ENCODE measurements at regions not wholly inside any gene's neighbourhood (a gene's known extent, or its start where the extent isn't known, plus 50 kb on each side); places are given as distances from the start of the nearest gene placed in this dataset.

DNA sequence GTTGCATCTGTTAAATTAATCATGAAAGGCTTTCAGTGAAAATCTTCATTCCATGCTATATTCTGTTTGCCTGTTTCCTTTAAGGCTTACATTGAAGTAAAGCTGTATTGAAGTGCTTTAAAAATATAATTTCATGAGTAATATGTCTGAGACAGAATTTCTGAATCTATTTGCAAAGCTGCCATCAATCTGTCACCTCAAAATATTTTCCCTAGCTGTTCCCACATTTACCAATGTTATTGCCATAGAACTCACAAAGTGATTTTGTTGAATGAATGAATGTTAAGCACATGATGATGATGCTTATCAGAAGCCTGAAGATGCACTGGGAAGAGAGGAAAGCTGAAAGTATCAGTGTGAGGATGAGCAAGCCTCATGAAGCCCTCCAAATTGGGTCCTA lies 115.8 kb downstream of the NHLRC3 start:
- no peaks in the 10 kb centered on the region for H3K36me3 ChIP-seq (ENCODE audit: low read depth)
- ATAC-seq (ENCODE audit: low read depth) (no peak), DNase-seq (ENCODE audit: low spot score) (no peak)
- H3K4me1 ChIP-seq (ENCODE audit: insufficient read depth, poor library complexity, severe bottlenecking): no peaks in the 10 kb centered on the region
- no peak for TF ChIP-seq CTCF (IDR thresholded peaks at IDR 0.05; ENCODE audit: poor library complexity, severe bottlenecking)
- H3K9me3 ChIP-seq (ENCODE audit: severe bottlenecking): no peaks in the 10 kb centered on the region
- no peak overlapping the region for H3K27ac ChIP-seq (ENCODE audit: poor library complexity, severe bottlenecking)
- H3K27me3 ChIP-seq (ENCODE audit: insufficient read depth, poor library complexity, severe bottlenecking): peaks cover 23% of the 10 kb centered on the region
- no peak overlapping the region for H3K4me3 ChIP-seq (ENCODE audit: severe bottlenecking)

GRCh38 chr13:39159393-39159792 lies 121.1 kb downstream of the NHLRC3 start:
- DNase-seq (ENCODE audit: low spot score): no peak
- TF ChIP-seq CTCF (IDR thresholded peaks at IDR 0.05; ENCODE audit: poor library complexity, severe bottlenecking): no peak

GRCh38 chr13:39159846-39160370 lies 121.7 kb downstream of the NHLRC3 start:
- H3K4me3 ChIP-seq (ENCODE audit: severe bottlenecking): no peak overlapping the region
- no peaks in the 10 kb centered on the region for H3K4me1 ChIP-seq (ENCODE audit: insufficient read depth, poor library complexity, severe bottlenecking)
- no peaks in the 10 kb centered on the region for H3K36me3 ChIP-seq (ENCODE audit: low read depth)
- H3K9me3 ChIP-seq (ENCODE audit: severe bottlenecking): no peaks in the 10 kb centered on the region
- TF ChIP-seq CTCF (IDR thresholded peaks at IDR 0.05; ENCODE audit: poor library complexity, severe bottlenecking): no peak
- no peak for DNase-seq (ENCODE audit: low spot score)
- no peak for ATAC-seq (ENCODE audit: low read depth)
- H3K27me3 ChIP-seq (ENCODE audit: insufficient read depth, poor library complexity, severe bottlenecking): peaks cover 33% of the 10 kb centered on the region
- no peak overlapping the region for H3K27ac ChIP-seq (ENCODE audit: poor library complexity, severe bottlenecking)

More at GRCh38 chr13:39159393-39159792, 121.1 kb downstream of the NHLRC3 start:
- H3K27ac ChIP-seq (ENCODE audit: poor library complexity, severe bottlenecking): no peak overlapping the region
- no peak overlapping the region for H3K4me3 ChIP-seq (ENCODE audit: severe bottlenecking)
- no peaks in the 10 kb centered on the region for H3K36me3 ChIP-seq (ENCODE audit: low read depth)
- H3K4me1 ChIP-seq (ENCODE audit: insufficient read depth, poor library complexity, severe bottlenecking): no peaks in the 10 kb centered on the region
- H3K9me3 ChIP-seq (ENCODE audit: severe bottlenecking): no peaks in the 10 kb centered on the region
- no peak for ATAC-seq (ENCODE audit: low read depth)
- peaks cover 33% of the 10 kb centered on the region for H3K27me3 ChIP-seq (ENCODE audit: insufficient read depth, poor library complexity, severe bottlenecking)

GRCh38 chr13:39167018-39167417 lies 128.8 kb downstream of the NHLRC3 start:
- TF ChIP-seq CTCF (IDR thresholded peaks at IDR 0.05; ENCODE audit: poor library complexity, severe bottlenecking): no peak
- H3K27me3 ChIP-seq (ENCODE audit: insufficient read depth, poor library complexity, severe bottlenecking): no peaks in the 10 kb centered on the region
- no peak overlapping the region for H3K27ac ChIP-seq (ENCODE audit: poor library complexity, severe bottlenecking)
- H3K4me3 ChIP-seq (ENCODE audit: severe bottlenecking): no peak overlapping the region
- H3K4me1 ChIP-seq (ENCODE audit: insufficient read depth, poor library complexity, severe bottlenecking): no peaks in the 10 kb centered on the region
- H3K36me3 ChIP-seq (ENCODE audit: low read depth): no peaks in the 10 kb centered on the region
- H3K9me3 ChIP-seq (ENCODE audit: severe bottlenecking): no peaks in the 10 kb centered on the region
- ATAC-seq (ENCODE audit: low read depth) (no peak), DNase-seq (ENCODE audit: low spot score) (no peak)

GRCh38 chr13:39170711-39171110 lies 132.5 kb downstream of the NHLRC3 start:
- ATAC-seq (ENCODE audit: low read depth) (no peak), DNase-seq (ENCODE audit: low spot score) (no peak)
- H3K4me3 ChIP-seq (ENCODE audit: severe bottlenecking): no peak overlapping the region

More at GRCh38 chr13:39170711-39171110, 132.5 kb downstream of the NHLRC3 start:
- TF ChIP-seq CTCF (IDR thresholded peaks at IDR 0.05; ENCODE audit: poor library complexity, severe bottlenecking): no peak
- no peaks in the 10 kb centered on the region for H3K4me1 ChIP-seq (ENCODE audit: insufficient read depth, poor library complexity, severe bottlenecking)
- no peaks in the 10 kb centered on the region for H3K9me3 ChIP-seq (ENCODE audit: severe bottlenecking)
- H3K36me3 ChIP-seq (ENCODE audit: low read depth): no peaks in the 10 kb centered on the region
- H3K27me3 ChIP-seq (ENCODE audit: insufficient read depth, poor library complexity, severe bottlenecking): no peaks in the 10 kb centered on the region
- H3K27ac ChIP-seq (ENCODE audit: poor library complexity, severe bottlenecking): no peak overlapping the region
